Loucy (cell line): ENCODE measurements at regions not wholly inside any gene's neighbourhood (a gene's known extent, or its start where the extent isn't known, plus 50 kb on each side); places are given as distances from the start of the nearest gene placed in this dataset.

ENCODE experiments used
- CTCF ChIP-seq: fragments of 200-600 bp; sonication (generic); conservative IDR thresholded peaks from 2 replicates; pipeline ENCODE4 v1.5.1; 2014; ENCODE audit warnings: mild to moderate bottlenecking, antibody characterized with exemption, low read length
- EZH2phosphoT487 ChIP-seq: fragments of 200-600 bp; IDR thresholded peaks from 2 replicates; pipeline ENCODE4 v1.6.1; 2018; ENCODE audit warnings: antibody characterized with exemption, mild to moderate bottlenecking, moderate library complexity, borderline replicate concordance

- TF ChIP-seq CTCF: no peak
- TF ChIP-seq EZH2phosphoT487: no peak
Measured at GRCh38 chr5:124637011-124637410, 109.4 kb downstream of the ZNF608 start.
